ENCODE measurements at regions not wholly inside any gene's neighbourhood (a gene's known extent, or its start where the extent isn't known, plus 50 kb on each side); places are given as distances from the start of the nearest gene placed in this dataset.

DNA sequence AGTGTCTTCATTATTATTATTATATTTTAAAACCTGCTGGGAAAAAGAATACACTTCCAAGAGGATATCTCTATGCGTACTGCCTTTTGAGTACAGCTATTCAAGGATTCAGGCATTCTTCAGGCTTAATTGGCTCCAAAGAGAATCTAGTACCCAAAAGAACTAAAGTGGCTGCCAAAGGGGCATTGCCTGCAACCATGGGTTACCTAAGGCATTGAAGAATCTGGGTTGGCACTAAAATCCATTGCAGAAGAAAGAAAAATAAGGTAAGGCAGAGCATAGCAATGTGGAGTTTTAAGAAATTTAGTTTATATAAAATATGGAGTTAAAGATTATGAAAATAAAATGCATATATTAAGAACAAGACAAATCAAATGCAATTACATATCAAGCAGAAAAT, 223.5 kb downstream of the TMEM161B start:
- Histone ChIP-seq H3K27me3 (ENCODE audit: insufficient read depth, low read depth) (no peaks in the 10 kb centered on the region), H3K27ac (no peak overlapping the region), H3K36me3 (ENCODE audit: insufficient read depth) (no peaks in the 10 kb centered on the region), H3K79me2 (ENCODE audit: insufficient read depth, low read depth) (no peaks in the 10 kb centered on the region), H3K4me3 (IDR thresholded peaks at IDR 0.05; ENCODE audit: insufficient read depth, low read depth, low read length) (no peak overlapping the region), H3K4me2 (no peak overlapping the region), H3K9ac (no peak overlapping the region), H4K20me1 (ENCODE audit: insufficient read depth) (no peaks in the 10 kb centered on the region), H3K4me1 (ENCODE audit: low read depth, poor library complexity, severe bottlenecking) (no peaks in the 10 kb centered on the region), H2AFZ (ENCODE audit: low read depth) (no peak overlapping the region)
- TF ChIP-seq CTCF (conservative IDR thresholded peaks at IDR 0.05; ENCODE audit: low read depth, low read length) = no peak

GRCh38 chr5:88034520-88034919, 234.1 kb downstream of the TMEM161B start:
- no peaks in the 10 kb centered on the region; the same call in 1 of the 2 replicates for H4K20me1 ChIP-seq (ENCODE audit: insufficient read depth)
- H3K9ac ChIP-seq = no peak overlapping the region
- TF ChIP-seq CTCF (conservative IDR thresholded peaks at IDR 0.05; ENCODE audit: low read depth, low read length) = no peak
- H3K36me3 ChIP-seq (ENCODE audit: insufficient read depth) = no peaks in the 10 kb centered on the region
- no peak overlapping the region for H3K27ac ChIP-seq
- H2AFZ ChIP-seq (ENCODE audit: low read depth) = no peak overlapping the region
- H3K27me3 ChIP-seq (ENCODE audit: insufficient read depth, low read depth) = no peaks in the 10 kb centered on the region
- H3K4me1 ChIP-seq (ENCODE audit: low read depth, poor library complexity, severe bottlenecking) = no peaks in the 10 kb centered on the region
- H3K4me2 ChIP-seq = no peak overlapping the region
- H3K79me2 ChIP-seq (ENCODE audit: insufficient read depth, low read depth) = no peaks in the 10 kb centered on the region
- H3K4me3 ChIP-seq (IDR thresholded peaks at IDR 0.05; ENCODE audit: insufficient read depth, low read depth, low read length) = no peak overlapping the region

- Histone ChIP-seq H2AFZ (ENCODE audit: low read depth) (no peak overlapping the region), H4K20me1 (ENCODE audit: insufficient read depth) (no peaks in the 10 kb centered on the region; the same call in 1 of the 2 replicates), H3K4me1 (ENCODE audit: low read depth, poor library complexity, severe bottlenecking) (no peaks in the 10 kb centered on the region), H3K4me2 (no peak overlapping the region), H3K27me3 (ENCODE audit: insufficient read depth, low read depth) (no peaks in the 10 kb centered on the region), H3K4me3 (IDR thresholded peaks at IDR 0.05; ENCODE audit: insufficient read depth, low read depth, low read length) (no peak overlapping the region), H3K27ac (no peak overlapping the region), H3K36me3 (ENCODE audit: insufficient read depth) (no peaks in the 10 kb centered on the region), H3K9ac (no peak overlapping the region), H3K79me2 (ENCODE audit: insufficient read depth, low read depth) (no peaks in the 10 kb centered on the region)
- no peak for TF ChIP-seq CTCF (conservative IDR thresholded peaks at IDR 0.05; ENCODE audit: low read depth, low read length)
Measured at GRCh38 chr5:88033191-88033590, 235.5 kb downstream of the TMEM161B start.

DNA sequence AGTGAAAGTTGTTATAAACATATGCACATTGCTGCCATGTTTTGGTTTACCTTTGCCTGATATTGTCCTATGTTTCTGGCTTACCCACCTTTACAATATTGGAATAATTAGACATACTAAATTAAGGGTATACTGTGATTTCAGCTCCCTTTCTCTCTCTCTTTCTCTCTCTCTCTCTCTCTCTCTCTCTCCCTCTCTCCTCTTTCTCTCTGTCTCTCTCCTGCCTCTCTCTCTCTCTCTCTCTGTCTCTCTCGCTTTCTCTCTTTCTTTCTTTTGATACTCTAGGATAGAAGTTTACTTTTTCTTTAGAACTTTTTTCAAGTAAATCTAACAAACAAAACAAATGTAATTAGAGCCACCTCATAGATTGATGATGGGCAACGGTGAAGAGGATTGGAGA, 239.6 kb downstream of the TMEM161B start:
- no peaks in the 10 kb centered on the region for H3K36me3 ChIP-seq (ENCODE audit: insufficient read depth)
- no peaks in the 10 kb centered on the region for H4K20me1 ChIP-seq (ENCODE audit: insufficient read depth)
- no peak overlapping the region for H3K4me2 ChIP-seq
- H3K4me3 ChIP-seq (IDR thresholded peaks at IDR 0.05; ENCODE audit: insufficient read depth, low read depth, low read length) = no peak overlapping the region
- no peaks in the 10 kb centered on the region for H3K27me3 ChIP-seq (ENCODE audit: insufficient read depth, low read depth)
- no peak overlapping the region for H2AFZ ChIP-seq (ENCODE audit: low read depth)
- H3K9ac ChIP-seq = no peak overlapping the region
- H3K4me1 ChIP-seq (ENCODE audit: low read depth, poor library complexity, severe bottlenecking) = no peaks in the 10 kb centered on the region
- no peak overlapping the region for H3K27ac ChIP-seq
- no peak for TF ChIP-seq CTCF (conservative IDR thresholded peaks at IDR 0.05; ENCODE audit: low read depth, low read length)
- no peaks in the 10 kb centered on the region for H3K79me2 ChIP-seq (ENCODE audit: insufficient read depth, low read depth)
